MCF 10A (cell line): ENCODE measurements at regions not wholly inside any gene's neighbourhood (a gene's known extent, or its start where the extent isn't known, plus 50 kb on each side); places are given as distances from the start of the nearest gene placed in this dataset.

Experiments used
- BruUV-seq: library from RNA; stranded (reverse); fragments of 400-500 nt; replicated peaks from 2 replicates; lab custom pipeline; 2021; lab: Mats Ljungman, UMichigan
- CTCF ChIA-PET: fragments of 300-600 bp; sonication (Branson Sonifier 250); formaldehyde crosslinking; extraction: SDS; loops from one replicate; lab custom pipeline; 2021; ENCODE audit warnings: antibody characterized with exemption, inconsistent platforms; lab: Yijun Ruan, JAX
- POLR2A ChIA-PET: fragments of 300-600, 350-650 bp; sonication (Branson Sonifier 250); formaldehyde crosslinking; extraction: SDS; loops from one replicate; lab custom pipeline; 2020; ENCODE audit warnings: antibody characterized with exemption, inconsistent platforms; lab: Yijun Ruan, JAX
- DNase-seq: peaks from one replicate; pipeline ENCODE4 v3.0.0-alpha.2; 2018; ENCODE audit not compliant: unreplicated experiment
- H3K27ac Mint-ChIP-seq: one replicate; pipeline ENCODE4 v1.8.0; 2022; ENCODE audit warnings: mild to moderate bottlenecking, low read depth, mixed read lengths; ENCODE audit not compliant: unreplicated experiment
- H3K27me3 Mint-ChIP-seq: one replicate; pipeline ENCODE4 v1.8.0; 2022; ENCODE audit warnings: mixed read lengths; ENCODE audit not compliant: insufficient read depth, unreplicated experiment
- H3K36me3 Mint-ChIP-seq: one replicate; pipeline ENCODE4 v1.8.0; 2022; ENCODE audit warnings: mild to moderate bottlenecking, moderate library complexity, mixed read lengths; ENCODE audit not compliant: insufficient read depth, unreplicated experiment
- H3K4me1 Mint-ChIP-seq: one replicate; pipeline ENCODE4 v1.8.0; 2022; ENCODE audit warnings: mixed read lengths; ENCODE audit not compliant: insufficient read depth, unreplicated experiment
- H3K4me3 Mint-ChIP-seq: one replicate; pipeline ENCODE4 v1.8.0; 2022; ENCODE audit warnings: mild to moderate bottlenecking, moderate library complexity, mixed read lengths; ENCODE audit not compliant: unreplicated experiment
- H3K9me3 Mint-ChIP-seq: one replicate; pipeline ENCODE4 v1.8.0; 2022; ENCODE audit warnings: mixed read lengths; ENCODE audit not compliant: unreplicated experiment
- CTCF ChIP-seq: fragments of 200-600 bp; IDR thresholded peaks from one replicate; pipeline ENCODE4 v1.8.0; 2022; ENCODE audit warnings: antibody characterized with exemption, mild to moderate bottlenecking; ENCODE audit not compliant: unreplicated experiment
- intact Hi-C: fragments of 100-400 bp; cut with micrococcal nuclease; formaldehyde crosslinking; loops from 2 replicates; pipeline ENCODE4 v1.14.1; 2022

- no TSS peak for BruUV-seq
- TF ChIP-seq CTCF, result no peak
- DNase-seq, result no peak
- ChIA-PET POLR2A (interaction anchor here (0.7 kb wide), 1 partner anchor 317 kb away, joined by 4 read pairs; no protein-coding TSS in a partner anchor), CTCF (interaction anchor here (0.7 kb wide), 1 partner anchor 30 kb away, joined by 3 read pairs; no protein-coding TSS in a partner anchor)
- Mint-ChIP-seq H3K9me3 (peaks cover 8% of the 10 kb centered on the region), H3K27ac (no peak overlapping the region), H3K36me3 (no peaks in the 10 kb centered on the region), H3K27me3 (peaks cover 24% of the 10 kb centered on the region), H3K4me1 (no peaks in the 10 kb centered on the region), H3K4me3 (no peak overlapping the region)
- intact Hi-C loops, result no loop called here
Measured at GRCh38 chr4:114527170-114527569, 71.4 kb upstream of the UGT8 start.

DNA sequence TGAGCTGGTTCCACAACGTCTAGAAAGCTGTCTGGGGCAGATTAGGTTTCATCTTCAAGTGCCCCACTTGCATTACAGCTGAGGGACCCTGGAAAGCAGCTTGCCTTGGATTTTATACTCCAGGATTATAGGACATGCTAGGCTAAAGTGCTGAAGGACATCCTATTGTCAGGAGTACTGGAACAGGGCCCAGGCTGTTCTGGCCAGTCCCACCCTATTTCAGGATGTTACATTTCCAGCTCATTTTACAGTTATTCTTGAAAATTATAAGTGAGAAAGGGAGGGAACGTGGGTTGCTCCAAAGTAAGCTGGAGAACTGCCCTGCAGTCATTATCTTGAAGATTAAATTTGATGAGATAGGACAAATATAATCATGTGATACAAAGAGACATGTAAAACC, 71.0 kb upstream of the UGT8 start:
- intact Hi-C loops, result no loop called here
- no peaks in the 10 kb centered on the region for H3K36me3 Mint-ChIP-seq

GRCh38 chr4:114535725-114536124, 62.9 kb upstream of the UGT8 start:
- intact Hi-C loops, result no loop called here
- DNase-seq, result no peak
- no peak for TF ChIP-seq CTCF
- H3K4me1 Mint-ChIP-seq, result no peaks in the 10 kb centered on the region
- no TSS peak for BruUV-seq
- H3K27ac Mint-ChIP-seq, result no peak overlapping the region
- no peaks in the 10 kb centered on the region for H3K9me3 Mint-ChIP-seq
- no peak overlapping the region for H3K4me3 Mint-ChIP-seq
- peaks cover 9% of the 10 kb centered on the region for H3K27me3 Mint-ChIP-seq
- POLR2A ChIA-PET, result interaction anchor here (1.7 kb wide), 1 partner anchor 62 kb away, joined by 3 read pairs; no protein-coding TSS in a partner anchor
- CTCF ChIA-PET, result no interaction called here
- no peaks in the 10 kb centered on the region for H3K36me3 Mint-ChIP-seq

More for the DNA sequence above, 71.0 kb upstream of the UGT8 start:
- no peak for TF ChIP-seq CTCF
- ChIA-PET CTCF (interaction anchor here (0.6 kb wide), 2 partner anchors 451 to 1823 kb away, joined by 3 read pairs; no protein-coding TSS in a partner anchor), POLR2A (interaction anchor here (0.5 kb wide), 1 partner anchor 562 kb away, joined by 3 read pairs; no protein-coding TSS in a partner anchor)
- H3K9me3 Mint-ChIP-seq, result peaks cover 8% of the 10 kb centered on the region
- H3K27ac Mint-ChIP-seq, result no peak overlapping the region
- no peaks in the 10 kb centered on the region for H3K4me1 Mint-ChIP-seq
- no TSS peak for BruUV-seq
- DNase-seq, result no peak
- peaks cover 24% of the 10 kb centered on the region for H3K27me3 Mint-ChIP-seq
- H3K4me3 Mint-ChIP-seq, result no peak overlapping the region

- no TSS peak for BruUV-seq
- no peak for DNase-seq
- intact Hi-C loops, result no loop called here
- Mint-ChIP-seq H3K27me3 (no peaks in the 10 kb centered on the region), H3K27ac (no peak overlapping the region), H3K4me1 (no peaks in the 10 kb centered on the region), H3K36me3 (no peaks in the 10 kb centered on the region), H3K9me3 (no peaks in the 10 kb centered on the region), H3K4me3 (no peak overlapping the region)
- TF ChIP-seq CTCF, result no peak
- POLR2A ChIA-PET, result interaction anchor here (0.6 to 1.7 kb wide), 2 partner anchors 61 to 179 kb away, joined by 3 read pairs; no protein-coding TSS in a partner anchor
- CTCF ChIA-PET, result no interaction called here
Measured at GRCh38 chr4:114537352-114537751, 61.3 kb upstream of the UGT8 start.
